ENCODE measurements at regions not wholly inside any gene's neighbourhood (a gene's known extent, or its start where the extent isn't known, plus 50 kb on each side); places are given as distances from the start of the nearest gene placed in this dataset.

DNA sequence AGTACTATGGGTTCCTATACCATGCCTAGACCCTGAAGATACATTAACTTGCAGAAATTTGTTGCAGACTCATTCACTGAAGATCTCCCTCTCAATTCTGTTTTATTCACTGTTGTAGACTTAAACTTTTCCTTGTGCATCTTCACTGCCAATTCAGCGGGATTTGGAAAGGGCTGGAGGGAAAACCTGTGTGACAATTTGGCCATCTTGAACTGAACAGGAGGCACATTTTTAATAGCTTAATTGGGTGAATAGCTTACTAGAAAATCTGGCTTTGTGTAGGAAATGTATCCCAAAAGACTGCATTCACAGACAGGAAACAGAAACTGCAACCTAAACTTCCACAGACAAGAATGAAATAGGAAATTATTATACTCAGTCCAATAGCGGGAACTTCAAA is 512.3 kb downstream of the XIRP2 start:
- Histone ChIP-seq H3K27ac (no peak overlapping the region), H3K4me3 (ENCODE audit: low read depth, low read length) (no peak overlapping the region), H3K36me3 (replicated peaks) (no peaks in the 10 kb centered on the region), H3K27me3 (replicated peaks) (no peaks in the 10 kb centered on the region)
- DNase-seq, result no peak
- TF ChIP-seq, protein P1, sequence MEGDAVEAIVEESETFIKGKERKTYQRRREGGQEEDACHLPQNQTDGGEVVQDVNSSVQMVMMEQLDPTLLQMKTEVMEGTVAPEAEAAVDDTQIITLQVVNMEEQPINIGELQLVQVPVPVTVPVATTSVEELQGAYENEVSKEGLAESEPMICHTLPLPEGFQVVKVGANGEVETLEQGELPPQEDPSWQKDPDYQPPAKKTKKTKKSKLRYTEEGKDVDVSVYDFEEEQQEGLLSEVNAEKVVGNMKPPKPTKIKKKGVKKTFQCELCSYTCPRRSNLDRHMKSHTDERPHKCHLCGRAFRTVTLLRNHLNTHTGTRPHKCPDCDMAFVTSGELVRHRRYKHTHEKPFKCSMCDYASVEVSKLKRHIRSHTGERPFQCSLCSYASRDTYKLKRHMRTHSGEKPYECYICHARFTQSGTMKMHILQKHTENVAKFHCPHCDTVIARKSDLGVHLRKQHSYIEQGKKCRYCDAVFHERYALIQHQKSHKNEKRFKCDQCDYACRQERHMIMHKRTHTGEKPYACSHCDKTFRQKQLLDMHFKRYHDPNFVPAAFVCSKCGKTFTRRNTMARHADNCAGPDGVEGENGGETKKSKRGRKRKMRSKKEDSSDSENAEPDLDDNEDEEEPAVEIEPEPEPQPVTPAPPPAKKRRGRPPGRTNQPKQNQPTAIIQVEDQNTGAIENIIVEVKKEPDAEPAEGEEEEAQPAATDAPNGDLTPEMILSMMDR (IDR thresholded peaks at IDR 0.05; ENCODE audit: low read depth, low read length, missing control alignments), result no peak
- in situ Hi-C loops (cut with HindIII; ENCODE audit: low pct_ligation_motif_present, low sequenced_read_pairs), result no loop called here

DNA sequence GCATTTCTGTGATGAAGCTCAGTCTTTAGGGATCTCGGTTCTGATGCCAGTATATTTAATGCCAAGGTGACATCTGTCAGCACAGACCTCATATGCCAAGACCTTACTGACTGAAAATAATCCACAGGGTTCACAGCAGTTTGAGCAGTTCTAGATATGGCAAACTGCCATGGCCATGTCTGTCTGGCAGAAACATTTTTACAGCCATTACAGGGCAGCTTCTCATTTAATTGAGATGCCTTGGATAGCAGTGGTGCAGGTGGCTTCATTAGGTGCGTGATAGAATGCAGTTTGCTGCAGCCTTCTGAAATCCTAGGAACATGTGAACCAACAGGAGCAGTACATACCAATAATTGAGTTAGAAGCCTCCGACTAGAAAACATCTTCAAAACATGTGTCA is 510.6 kb downstream of the XIRP2 start:
- DNase-seq, result no peak
- H3K27ac ChIP-seq, result no peak overlapping the region
- no peaks in the 10 kb centered on the region for H3K27me3 ChIP-seq (replicated peaks)
- no peaks in the 10 kb centered on the region for H3K36me3 ChIP-seq (replicated peaks)
- in situ Hi-C loops (cut with HindIII; ENCODE audit: low pct_ligation_motif_present, low sequenced_read_pairs), result no loop called here
- TF ChIP-seq, protein P1 (IDR thresholded peaks at IDR 0.05; ENCODE audit: low read depth, low read length, missing control alignments), result no peak
- no peak overlapping the region for H3K4me3 ChIP-seq (ENCODE audit: low read depth, low read length)

DNA sequence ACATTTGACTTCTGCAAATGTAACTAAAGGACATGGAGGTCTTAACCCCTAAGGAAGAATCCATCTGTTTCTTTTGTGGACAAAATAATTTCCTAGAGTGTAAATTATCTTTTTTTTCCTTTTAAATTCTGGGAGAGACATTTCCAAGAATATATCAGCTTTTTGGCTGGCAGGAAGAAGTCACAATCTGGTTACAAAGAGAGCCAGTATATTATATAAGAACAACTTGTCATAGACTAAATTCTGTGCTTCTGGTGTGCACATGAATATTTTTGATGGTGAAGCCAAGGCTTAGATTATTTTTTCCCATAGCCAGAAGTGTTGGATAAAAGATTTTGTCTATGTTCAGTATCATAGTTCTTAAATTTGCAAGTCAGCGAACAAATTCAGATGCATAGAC is 500.6 kb downstream of the XIRP2 start:
- in situ Hi-C loops (cut with HindIII; ENCODE audit: low pct_ligation_motif_present, low sequenced_read_pairs), result no loop called here
- Histone ChIP-seq H3K27me3 (replicated peaks) (no peaks in the 10 kb centered on the region), H3K27ac (no peak overlapping the region), H3K4me3 (ENCODE audit: low read depth, low read length) (no peak overlapping the region), H3K36me3 (replicated peaks) (no peaks in the 10 kb centered on the region)
- TF ChIP-seq, protein P1 (IDR thresholded peaks at IDR 0.05; ENCODE audit: low read depth, low read length, missing control alignments), result no peak
- DNase-seq, result no peak

DNA sequence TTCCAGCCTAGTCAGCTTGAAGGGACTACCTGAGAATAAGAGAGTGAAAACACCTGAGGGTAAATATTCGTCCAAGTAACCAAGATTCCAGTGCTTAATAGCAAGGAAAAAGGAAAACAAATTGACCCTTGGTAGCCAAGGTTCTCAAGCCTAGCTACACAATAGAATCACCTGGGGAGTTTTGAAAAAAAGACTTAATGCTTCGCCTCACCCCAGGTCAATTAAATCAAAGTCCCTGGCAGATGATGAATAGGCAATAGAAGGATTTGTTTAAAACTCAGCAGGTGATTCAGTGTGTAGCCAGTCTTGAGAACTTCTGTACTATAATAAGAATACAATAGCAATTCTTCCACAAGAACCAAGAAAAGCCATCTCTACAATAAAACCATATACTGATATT is 500.2 kb downstream of the XIRP2 start:
- Histone ChIP-seq H3K4me3 (ENCODE audit: low read depth, low read length) (no peak overlapping the region), H3K36me3 (replicated peaks) (no peaks in the 10 kb centered on the region), H3K27ac (no peak overlapping the region), H3K27me3 (replicated peaks) (no peaks in the 10 kb centered on the region)
- DNase-seq, result no peak
- in situ Hi-C loops (cut with HindIII; ENCODE audit: low pct_ligation_motif_present, low sequenced_read_pairs), result no loop called here
- TF ChIP-seq, protein P1 (IDR thresholded peaks at IDR 0.05; ENCODE audit: low read depth, low read length, missing control alignments), result no peak

DNA sequence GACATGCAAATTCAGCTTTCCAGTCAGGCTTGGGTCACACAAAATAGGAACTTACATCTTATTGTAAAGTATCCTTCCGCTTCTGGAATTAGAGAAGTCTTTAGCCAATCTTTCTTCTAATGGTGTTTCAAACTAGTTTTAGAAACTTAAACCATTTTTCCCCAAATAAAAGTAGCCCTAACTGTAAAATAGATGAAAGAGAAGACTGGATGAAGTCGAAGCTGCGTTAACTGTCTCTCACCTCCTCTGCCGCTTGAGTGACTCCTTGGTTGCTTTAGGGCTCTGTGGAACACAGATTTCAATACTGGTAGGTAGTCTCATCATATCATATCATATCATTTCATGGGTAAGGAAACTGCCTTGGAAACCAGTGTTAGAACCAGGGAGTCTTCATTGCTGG is 498.4 kb downstream of the XIRP2 start:
- in situ Hi-C loops (cut with HindIII; ENCODE audit: low pct_ligation_motif_present, low sequenced_read_pairs), result no loop called here
- no peaks in the 10 kb centered on the region for H3K36me3 ChIP-seq (replicated peaks)
- H3K4me3 ChIP-seq (ENCODE audit: low read depth, low read length), result no peak overlapping the region
- no peak overlapping the region for H3K27ac ChIP-seq
- TF ChIP-seq, protein P1 (IDR thresholded peaks at IDR 0.05; ENCODE audit: low read depth, low read length, missing control alignments), result no peak
- H3K27me3 ChIP-seq (replicated peaks), result no peaks in the 10 kb centered on the region
- no peak for DNase-seq

DNA sequence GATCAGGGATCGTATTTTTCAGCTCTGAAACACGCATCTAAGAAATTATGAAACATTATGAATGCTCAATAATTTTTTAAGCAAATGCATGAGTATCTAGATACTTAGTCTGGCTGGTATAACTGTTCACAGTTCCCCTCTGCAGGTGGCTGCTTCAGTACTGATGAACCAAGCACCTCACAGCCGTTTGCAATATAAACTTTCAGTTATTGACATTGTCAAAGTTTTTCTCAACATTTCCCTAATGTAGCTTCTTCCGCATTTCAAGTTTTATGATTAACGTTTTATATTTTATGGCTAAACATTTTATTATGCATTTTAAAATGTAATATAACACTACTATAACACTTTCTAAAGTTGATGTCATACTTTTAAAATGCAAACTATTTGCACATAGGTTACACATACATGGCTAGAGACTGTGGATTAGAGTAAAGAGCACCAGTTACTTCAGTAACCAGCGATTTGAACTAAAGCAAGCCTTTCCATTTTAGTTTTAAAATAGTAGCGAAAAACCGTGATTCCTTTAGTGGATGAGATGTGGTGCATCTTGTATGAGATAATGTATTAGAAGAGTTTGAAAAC is 495.4 kb downstream of the XIRP2 start:
- no peak overlapping the region for H3K4me3 ChIP-seq (ENCODE audit: low read depth, low read length)
- no peak overlapping the region for H3K27ac ChIP-seq
- no peak for DNase-seq
- in situ Hi-C loops (cut with HindIII; ENCODE audit: low pct_ligation_motif_present, low sequenced_read_pairs), result no loop called here
- no peaks in the 10 kb centered on the region for H3K27me3 ChIP-seq (replicated peaks)
- TF ChIP-seq, protein P1 (IDR thresholded peaks at IDR 0.05; ENCODE audit: low read depth, low read length, missing control alignments), result no peak
- no peaks in the 10 kb centered on the region for H3K36me3 ChIP-seq (replicated peaks)
